H1 (cell line): ENCODE measurements at regions not wholly inside any gene's neighbourhood (a gene's known extent, or its start where the extent isn't known, plus 50 kb on each side); places are given as distances from the start of the nearest gene placed in this dataset.

Source experiments
- EGR1 ChIP-seq: IDR thresholded peaks from 2 replicates; pipeline ENCODE4 v1.6.1; 2011; ENCODE audit warnings: low read depth, low read length, borderline replicate concordance

DNA sequence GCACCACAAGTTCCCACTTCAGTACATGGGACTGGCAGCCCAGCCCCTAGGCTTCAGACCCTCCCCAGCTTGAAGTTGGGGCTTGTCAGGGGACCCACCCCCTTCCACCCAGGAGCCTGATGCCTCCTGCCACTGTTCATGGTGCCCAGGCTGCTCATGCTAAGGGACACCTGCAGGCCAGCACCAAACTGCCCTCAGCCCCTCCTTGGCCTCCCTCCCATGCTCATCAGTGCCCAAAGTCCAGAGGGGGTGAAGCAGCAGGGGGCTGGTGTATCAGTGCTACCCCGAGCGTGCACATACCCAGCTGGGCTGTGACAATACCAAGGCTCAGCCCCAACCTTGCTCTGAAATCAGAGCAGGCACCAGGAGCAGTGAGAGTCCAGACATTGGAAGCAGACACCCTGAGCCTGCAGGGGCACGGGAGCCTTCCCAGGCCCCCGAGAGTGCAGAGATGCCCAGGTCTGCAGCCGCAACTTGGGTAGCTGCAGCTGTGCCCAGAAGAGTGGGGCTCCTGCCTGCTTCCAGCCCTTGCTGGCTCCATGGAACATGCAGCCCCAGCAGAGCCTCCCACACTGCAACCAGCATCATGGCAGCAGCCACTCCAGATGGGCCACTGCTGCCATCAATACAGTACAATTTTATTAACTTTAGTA lies 79.0 kb downstream of the MTERF1 start (continued):
- TF ChIP-seq EGR1, result no peak
